Keratinocyte (primary cell): ENCODE measurements at regions not wholly inside any gene's neighbourhood (a gene's known extent, or its start where the extent isn't known, plus 50 kb on each side); places are given as distances from the start of the nearest gene placed in this dataset.

Experiments used
- DNase-seq: peaks from one replicate; pipeline ENCODE4 v3.0.0-alpha.2; 2011; ENCODE audit warnings: low read depth, missing footprints, low spot score
- FAIRE-seq: peaks from 2 replicates; lab custom pipeline; 2011; peaks lifted over from hg19 to GRCh38; lab: Jason Lieb, UNC
- H2AFZ ChIP-seq: 2 replicates; pipeline ENCODE4 v1.6.0; 2012; ENCODE audit warnings: low read length, control low read depth, inconsistent platforms; ENCODE audit not compliant: control insufficient read depth
- H3K27ac ChIP-seq: 2 replicates; pipeline ENCODE4 v1.5.1; 2011; ENCODE audit warnings: low read length; ENCODE audit not compliant: control insufficient read depth, insufficient read depth
- H3K27me3 ChIP-seq: 3 replicates; pipeline ENCODE4 v1.6.0; 2011; ENCODE audit warnings: low read length; ENCODE audit not compliant: control insufficient read depth, insufficient read depth; ENCODE audit errors: extremely low read depth
- H3K36me3 ChIP-seq, 2 experiments: 2 replicates in 1 of 2; 3 replicates in 1 of 2; pipeline ENCODE4 v1.5.1; 2011; ENCODE audit warnings: low read length in 2 of 2, mild to moderate bottlenecking in 1 of 2; ENCODE audit not compliant: control insufficient read depth in 2 of 2, insufficient read depth in 2 of 2; ENCODE audit errors: extremely low read depth in 1 of 2
- H3K4me1 ChIP-seq: 3 replicates; pipeline ENCODE4 v1.5.1; 2011; ENCODE audit warnings: low read length; ENCODE audit not compliant: control insufficient read depth, insufficient read depth; ENCODE audit errors: extremely low read depth
- H3K4me2 ChIP-seq: 3 replicates; pipeline ENCODE4 v1.6.0; 2011; ENCODE audit warnings: low read depth, low read length; ENCODE audit not compliant: control insufficient read depth, insufficient read depth; ENCODE audit errors: extremely low read depth
- H3K4me3 ChIP-seq, 3 experiments: fragments of 200-600 bp in 1 of 3; sonication (generic) in 1 of 3; 2 replicates in 2 of 3; 3 replicates in 1 of 3; pipeline ENCODE4 v1.5.1; 2011 to 2016; ENCODE audit warnings: low read length in 3 of 3, mild to moderate bottlenecking in 3 of 3, control low read depth in 2 of 3, inconsistent platforms in 1 of 3, low read depth in 1 of 3, mixed read lengths in 1 of 3, mixed run types in 1 of 3, moderate library complexity in 1 of 3; ENCODE audit not compliant: control insufficient read depth in 2 of 3, insufficient read depth in 2 of 3; ENCODE audit errors: extremely low read depth in 1 of 3
- H3K79me2 ChIP-seq: 2 replicates; pipeline ENCODE4 v1.6.0; 2012; ENCODE audit warnings: low read length; ENCODE audit not compliant: control insufficient read depth, insufficient read depth
- H3K9ac ChIP-seq: 3 replicates; pipeline ENCODE4 v1.6.0; 2011; ENCODE audit warnings: low read length; ENCODE audit not compliant: control insufficient read depth, insufficient read depth; ENCODE audit errors: extremely low read depth
- H3K9me1 ChIP-seq: 3 replicates; pipeline ENCODE4 v1.6.0; 2011; ENCODE audit warnings: low read length; ENCODE audit not compliant: control insufficient read depth, insufficient read depth; ENCODE audit errors: extremely low read depth
- H3K9me3 ChIP-seq: 2 replicates; pipeline ENCODE4 v1.5.1; 2012; ENCODE audit warnings: low read depth, low read length; ENCODE audit not compliant: control insufficient read depth
- H4K20me1 ChIP-seq: 3 replicates; pipeline ENCODE4 v1.6.0; 2011; ENCODE audit warnings: low read length; ENCODE audit not compliant: control insufficient read depth, insufficient read depth; ENCODE audit errors: extremely low read depth
- CTCF ChIP-seq, 3 experiments: IDR thresholded peaks in 1 of 3; conservative IDR thresholded peaks in 1 of 3; optimal IDR thresholded peaks in 1 of 3; 2 replicates in 2 of 3; 3 replicates in 1 of 3; pipeline versions ENCODE3 to v1.5.1; 2011; ENCODE audit warnings: low read length in 3 of 3, mild to moderate bottlenecking in 3 of 3, moderate library complexity in 2 of 3, control low read depth in 1 of 3, inconsistent platforms in 1 of 3; ENCODE audit not compliant: insufficient read depth in 2 of 3; ENCODE audit errors: extremely low read depth in 1 of 3
- EZH2 ChIP-seq: IDR thresholded peaks from one replicate; pipeline ENCODE4 v1.6.1; 2012; ENCODE audit warnings: inconsistent platforms, mild to moderate bottlenecking, low read length, moderate library complexity
- dilution Hi-C: fragments of 300-500 bp; cut with MboI; formaldehyde crosslinking; loops from one replicate; pipeline ENCODE4 v1.7.0; 2020; ENCODE audit warnings: low sequenced_read_pairs; ENCODE audit not compliant: extremely low pct_ligation_motif_present

- Histone ChIP-seq H3K27ac (no peak overlapping the region), H3K9me1 (no peaks in the 10 kb centered on the region), H3K9me3 (no peaks in the 10 kb centered on the region), H3K4me3 (no peak overlapping the region), H3K79me2 (no peaks in the 10 kb centered on the region), H3K4me1 (no peaks in the 10 kb centered on the region), H3K9ac (no peak overlapping the region), H2AFZ (no peak overlapping the region), H3K4me2 (no peak overlapping the region), H3K27me3 (peaks cover 3% of the 10 kb centered on the region), H4K20me1 (no peaks in the 10 kb centered on the region), H3K36me3 (no peaks in the 10 kb centered on the region)
- FAIRE-seq = no peak
- dilution Hi-C loops = no loop called here
- TF ChIP-seq EZH2 (no peak), CTCF (optimal IDR thresholded peaks at IDR 0.05 in 1 of 3, IDR thresholded peaks at IDR 0.05 in 1 of 3, conservative IDR thresholded peaks at IDR 0.05 in 1 of 3; ENCODE audit: extremely low read depth in 1 of 3, insufficient read depth in 2 of 3, low read length in 3 of 3) (no peak)
- DNase-seq = no peak
These were observed 51.5 kb upstream of the ADAMTSL1 start for GRCh38 chr9:18422296-18423036.

- H3K9ac ChIP-seq = no peak overlapping the region
- H4K20me1 ChIP-seq = no peaks in the 10 kb centered on the region
- H3K36me3 ChIP-seq = no peaks in the 10 kb centered on the region
- FAIRE-seq (no peak), DNase-seq (no peak)
- no peak overlapping the region for H2AFZ ChIP-seq
- no peak overlapping the region for H3K4me3 ChIP-seq
- no peak overlapping the region for H3K27ac ChIP-seq
- H3K79me2 ChIP-seq = no peaks in the 10 kb centered on the region
- no peaks in the 10 kb centered on the region for H3K9me3 ChIP-seq
- dilution Hi-C loops = no loop called here
- peaks cover 3% of the 10 kb centered on the region for H3K27me3 ChIP-seq
- H3K9me1 ChIP-seq = no peaks in the 10 kb centered on the region
- H3K4me1 ChIP-seq = no peaks in the 10 kb centered on the region
- TF ChIP-seq CTCF (optimal IDR thresholded peaks at IDR 0.05 in 1 of 3, IDR thresholded peaks at IDR 0.05 in 1 of 3, conservative IDR thresholded peaks at IDR 0.05 in 1 of 3; ENCODE audit: extremely low read depth in 1 of 3, insufficient read depth in 2 of 3, low read length in 3 of 3) (no peak), EZH2 (no peak)
- no peak overlapping the region for H3K4me2 ChIP-seq
These were observed 50.0 kb upstream of the ADAMTSL1 start for GRCh38 chr9:18423791-18424531.
